HUES64 (cell line): ENCODE measurements at regions not wholly inside any gene's neighbourhood (a gene's known extent, or its start where the extent isn't known, plus 50 kb on each side); places are given as distances from the start of the nearest gene placed in this dataset.
"Not testable (repeated sequence)": the region's sequence is repeated elsewhere in the genome, so short reads cannot be mapped to it uniquely, and the experiment has no call there.

ENCODE experiments used
- H3K27ac ChIP-seq: 2 replicates; pipeline ENCODE4 v1.7.0; 2013; ENCODE audit warnings: low read depth, low read length, inconsistent platforms
- H3K27me3 ChIP-seq: 2 replicates; pipeline ENCODE4 v1.6.1; 2013; ENCODE audit warnings: mild to moderate bottlenecking, low read length; ENCODE audit not compliant: insufficient read depth
- H3K36me3 ChIP-seq: 2 replicates; pipeline ENCODE4 v1.6.1; 2013; ENCODE audit warnings: mild to moderate bottlenecking, low read length; ENCODE audit not compliant: insufficient read depth
- H3K4me1 ChIP-seq: 2 replicates; pipeline ENCODE4 v1.6.1; 2013; ENCODE audit warnings: mild to moderate bottlenecking, low read length, moderate library complexity; ENCODE audit not compliant: insufficient read depth
- H3K4me3 ChIP-seq: 2 replicates; pipeline ENCODE4 v1.5.1; 2013; ENCODE audit warnings: mild to moderate bottlenecking, low read length, moderate library complexity
- H3K9ac ChIP-seq: 2 replicates; pipeline ENCODE4 v1.6.1; 2013; ENCODE audit warnings: mild to moderate bottlenecking, low read depth, low read length
- H3K9me3 ChIP-seq: 2 replicates; pipeline ENCODE4 v1.6.1; 2013; ENCODE audit warnings: low read depth, low read length; ENCODE audit not compliant: insufficient read depth
- WGBS: fragments of 150-250, 120-280 bp; methylation state at CpG from one replicate; pipeline ENCODE4 v1.1.7; 2013; ENCODE audit warnings: missing lambda C conversion rate; 5-methylcytosine and 5-hydroxymethylcytosine counted together

DNA sequence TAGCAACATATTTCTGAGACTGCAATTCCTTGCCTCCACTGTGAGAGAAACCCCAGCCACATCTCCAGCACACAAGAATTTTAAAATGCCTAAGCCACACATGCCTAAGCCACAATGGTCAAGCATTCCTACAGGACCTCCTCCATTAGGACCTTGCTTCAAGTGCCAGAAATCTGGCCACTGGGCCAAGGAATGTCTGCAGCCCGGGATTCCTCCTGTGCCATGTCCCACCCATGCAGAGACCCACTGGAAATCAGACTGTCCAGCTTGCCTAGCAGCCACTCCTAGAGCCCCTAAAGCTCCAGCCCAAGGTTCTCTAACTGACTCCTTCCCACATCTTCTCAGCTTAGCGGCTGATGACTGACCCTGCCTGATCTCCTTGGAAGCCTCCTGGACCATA is 117.5 kb downstream of the AHR start:
- no peak overlapping the region for H3K4me3 ChIP-seq
- no peak overlapping the region for H3K27ac ChIP-seq
- no peaks in the 10 kb centered on the region for H3K36me3 ChIP-seq
- H3K9ac ChIP-seq: no peak overlapping the region
- H3K9me3 ChIP-seq: no peaks in the 10 kb centered on the region
- 90% methylated on average over 2 of the region's 2 CpGs for WGBS
- no peaks in the 10 kb centered on the region for H3K27me3 ChIP-seq
- H3K4me1 ChIP-seq: no peaks in the 10 kb centered on the region; the same call in 1 of the 2 replicates

DNA sequence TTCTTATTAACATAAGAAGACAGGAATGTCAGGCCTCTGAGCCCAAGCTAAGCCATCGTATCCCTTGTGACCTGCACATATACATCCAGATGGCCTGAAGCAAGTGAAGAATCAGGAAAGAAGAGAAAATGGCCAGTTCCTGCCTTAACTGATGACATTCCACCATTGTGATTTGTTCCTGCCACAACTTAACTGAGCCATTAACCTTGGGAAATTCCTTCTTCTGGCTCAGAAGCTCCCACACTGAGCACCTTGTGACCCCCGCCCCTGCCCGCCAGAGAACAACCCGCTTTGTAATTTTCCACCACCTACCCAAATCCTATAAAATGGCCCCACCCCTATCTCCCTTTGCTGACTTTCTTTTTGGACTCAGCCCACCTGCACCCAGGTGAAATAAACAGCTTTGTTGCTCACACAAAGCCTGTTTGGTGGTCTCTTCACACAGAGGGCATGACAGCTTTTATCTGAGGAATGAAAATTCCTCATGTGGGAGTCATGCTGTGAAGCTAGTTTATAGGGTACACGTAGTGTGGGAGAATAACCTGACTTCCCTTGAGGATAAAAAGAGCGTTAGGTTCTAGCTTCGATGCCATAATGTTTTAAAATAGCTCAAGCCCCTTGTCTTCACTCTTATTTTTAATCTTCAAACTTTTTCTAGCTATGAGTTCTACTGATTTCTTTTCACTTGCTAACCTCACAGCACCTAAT is 122.0 kb downstream of the AHR start:
- not testable (repeated sequence) for H3K4me1 ChIP-seq, H3K9me3 ChIP-seq, H3K9ac ChIP-seq, H3K36me3 ChIP-seq, H3K4me3 ChIP-seq, H3K27ac ChIP-seq, H3K27me3 ChIP-seq
- 86% methylated on average over 7 of the region's 7 CpGs for WGBS

DNA sequence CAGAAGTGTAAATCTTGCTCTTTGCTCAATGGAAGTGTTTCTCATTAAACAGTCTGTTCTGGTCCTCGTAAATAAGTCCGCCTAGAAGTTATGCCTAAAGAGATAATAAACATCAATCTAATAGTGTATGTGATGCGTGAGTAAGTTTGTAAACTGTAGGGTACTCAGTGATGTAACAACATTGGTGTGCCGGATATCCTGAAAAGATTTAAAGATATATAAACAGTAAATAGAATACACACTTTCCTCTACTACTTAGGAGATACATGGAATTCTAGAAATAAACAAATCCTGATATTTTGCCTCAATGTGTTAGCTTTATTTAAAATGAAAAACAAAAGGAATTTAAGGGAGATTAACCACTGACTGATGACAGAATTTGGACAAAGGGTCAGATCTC is 123.5 kb downstream of the AHR start:
- WGBS: 100% methylated on average over 2 of the region's 4 CpGs
- Histone ChIP-seq H3K9ac (no peak overlapping the region), H3K27ac (no peak overlapping the region)

DNA sequence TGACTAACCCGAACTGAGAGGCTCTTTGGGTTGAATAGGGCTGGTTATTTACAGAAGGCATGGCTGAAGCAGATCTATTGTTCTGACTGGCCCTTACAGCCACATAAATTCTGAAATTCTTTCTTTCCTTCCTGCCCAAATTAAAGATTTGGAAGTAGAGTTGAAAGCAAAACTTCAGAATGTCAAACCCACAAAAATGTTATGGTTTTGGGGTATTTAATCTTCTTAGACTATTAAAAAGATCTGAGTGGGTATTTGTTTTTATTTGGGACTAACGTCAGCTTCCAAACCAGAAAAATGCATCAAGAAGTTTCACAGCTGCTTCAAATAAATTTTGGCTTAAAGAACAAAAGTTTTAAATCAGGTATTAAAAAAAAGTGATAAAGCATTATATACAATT is 124.5 kb downstream of the AHR start:
- Histone ChIP-seq H3K27me3 (no peaks in the 10 kb centered on the region), H3K36me3 (no peaks in the 10 kb centered on the region), H3K4me1 (no peaks in the 10 kb centered on the region; the same call in 1 of the 2 replicates), H3K4me3 (no peak overlapping the region), H3K27ac (no peak overlapping the region), H3K9ac (no peak overlapping the region), H3K9me3 (peaks cover 6% of the 10 kb centered on the region)
- WGBS: 95% methylated on average over 2 of the region's 2 CpGs

More for the DNA sequence above, 123.5 kb downstream of the AHR start:
- no peaks in the 10 kb centered on the region; the same call in 1 of the 2 replicates for H3K4me1 ChIP-seq
- no peaks in the 10 kb centered on the region for H3K27me3 ChIP-seq
- H3K9me3 ChIP-seq: peaks cover under 1% of the 10 kb centered on the region; the same call in 1 of the 2 replicates
- H3K4me3 ChIP-seq: no peak overlapping the region
- no peaks in the 10 kb centered on the region for H3K36me3 ChIP-seq

DNA sequence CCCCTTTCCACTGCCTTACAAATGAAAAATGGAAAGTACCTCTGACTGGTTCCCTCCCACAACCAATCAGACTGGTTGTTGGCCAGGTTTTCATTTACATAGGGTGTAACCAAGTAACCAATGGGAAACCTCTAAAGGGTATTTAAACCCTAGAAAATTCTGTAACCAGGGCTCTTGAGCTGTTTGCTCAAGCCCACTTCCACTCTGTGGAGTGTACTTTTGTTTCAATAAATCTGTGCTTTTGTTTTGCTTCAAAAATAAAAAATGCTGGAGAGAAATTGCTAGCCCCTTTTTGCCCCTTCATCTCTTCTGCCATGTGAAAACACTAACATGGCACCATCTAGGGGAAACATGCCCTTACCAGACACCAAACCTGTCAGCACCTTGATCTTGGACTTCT is 129.5 kb downstream of the AHR start:
- no peak overlapping the region for H3K27ac ChIP-seq
- H3K9me3 ChIP-seq: peaks cover 14% of the 10 kb centered on the region
- no peak overlapping the region for H3K4me3 ChIP-seq

DNA sequence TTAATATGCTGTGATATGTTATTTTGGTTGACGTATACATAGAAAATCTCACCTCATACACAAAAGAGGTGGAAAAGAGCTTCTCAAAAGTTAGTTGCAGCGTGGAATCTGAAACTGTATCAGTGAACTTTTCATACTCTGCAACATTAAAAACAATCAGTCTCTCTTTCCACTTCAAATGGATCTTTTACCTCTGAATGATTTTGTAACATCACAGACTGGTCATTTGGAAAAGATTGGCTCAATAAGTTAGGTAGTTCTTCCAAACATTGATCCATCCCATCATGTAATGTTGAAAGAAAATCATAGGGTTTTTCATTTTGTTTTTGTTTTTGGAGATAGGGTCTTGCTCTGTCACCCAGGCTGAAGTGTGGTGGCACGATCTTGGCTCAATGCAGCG is 131.1 kb downstream of the AHR start:
- H3K9ac ChIP-seq: no peak overlapping the region
- H3K27ac ChIP-seq: no peak overlapping the region
- H3K36me3 ChIP-seq: no peaks in the 10 kb centered on the region
- H3K9me3 ChIP-seq: peaks cover 14% of the 10 kb centered on the region
- 75% methylated on average over 3 of the region's 4 CpGs for WGBS
- H3K4me1 ChIP-seq: no peaks in the 10 kb centered on the region
- H3K4me3 ChIP-seq: no peak overlapping the region
- H3K27me3 ChIP-seq: no peaks in the 10 kb centered on the region

More for the DNA sequence above, 129.5 kb downstream of the AHR start:
- no peaks in the 10 kb centered on the region for H3K36me3 ChIP-seq
- H3K9ac ChIP-seq: no peak overlapping the region
- no peaks in the 10 kb centered on the region for H3K27me3 ChIP-seq
- H3K4me1 ChIP-seq: no peaks in the 10 kb centered on the region

DNA sequence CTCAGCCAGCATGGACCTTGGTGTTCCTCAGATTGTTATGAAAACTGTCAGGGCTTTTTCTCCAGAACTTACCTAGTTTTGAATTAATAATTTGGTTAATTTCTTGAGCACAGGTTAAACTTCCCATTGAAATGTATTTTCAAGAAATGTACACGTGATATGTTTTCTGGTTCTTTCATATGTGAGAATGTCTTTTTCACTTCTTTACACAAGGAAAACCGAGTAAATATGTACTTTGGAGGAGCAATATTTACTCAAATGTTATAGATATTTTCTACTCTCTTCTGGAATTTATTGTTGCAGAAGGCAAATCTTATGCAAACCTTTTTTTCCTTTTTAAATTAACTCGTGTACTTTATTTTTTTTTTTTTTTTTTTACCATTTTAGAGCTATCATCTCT is 134.3 kb downstream of the AHR start:
- Histone ChIP-seq H3K4me3 (no peak overlapping the region), H3K36me3 (no peaks in the 10 kb centered on the region), H3K9ac (no peak overlapping the region), H3K4me1 (no peaks in the 10 kb centered on the region), H3K27ac (no peak overlapping the region), H3K27me3 (no peaks in the 10 kb centered on the region), H3K9me3 (peaks cover 10% of the 10 kb centered on the region)
- 80% methylated on average over 1 of the region's 3 CpGs for WGBS

DNA sequence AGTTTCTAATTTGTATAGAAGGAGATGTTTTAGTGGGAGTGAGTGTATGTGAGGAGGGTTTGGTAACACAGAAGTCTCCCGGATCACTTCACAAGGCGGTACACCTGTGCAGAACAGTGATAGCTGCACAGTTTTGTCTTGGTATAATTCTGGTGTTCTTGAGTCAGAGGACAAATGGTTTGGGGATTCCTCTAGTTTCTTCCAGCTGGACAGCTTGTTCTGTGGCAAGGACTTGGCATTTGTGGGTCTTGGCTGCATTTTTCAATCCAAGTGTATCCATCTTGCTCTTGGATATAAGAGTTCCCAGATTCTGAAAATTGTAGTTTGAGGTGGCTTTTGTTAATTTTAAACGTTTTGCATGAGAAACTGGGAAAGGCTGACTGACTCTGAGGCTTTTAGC is 135.7 kb downstream of the AHR start:
- no peaks in the 10 kb centered on the region for H3K27me3 ChIP-seq
- no peaks in the 10 kb centered on the region for H3K9me3 ChIP-seq
- H3K27ac ChIP-seq: no peak overlapping the region
- H3K9ac ChIP-seq: no peak overlapping the region
- 86% methylated on average over 3 of the region's 3 CpGs for whole genome bisulfite sequencing
- H3K4me1 ChIP-seq: no peaks in the 10 kb centered on the region
- no peak overlapping the region for H3K4me3 ChIP-seq
- no peaks in the 10 kb centered on the region for H3K36me3 ChIP-seq

DNA sequence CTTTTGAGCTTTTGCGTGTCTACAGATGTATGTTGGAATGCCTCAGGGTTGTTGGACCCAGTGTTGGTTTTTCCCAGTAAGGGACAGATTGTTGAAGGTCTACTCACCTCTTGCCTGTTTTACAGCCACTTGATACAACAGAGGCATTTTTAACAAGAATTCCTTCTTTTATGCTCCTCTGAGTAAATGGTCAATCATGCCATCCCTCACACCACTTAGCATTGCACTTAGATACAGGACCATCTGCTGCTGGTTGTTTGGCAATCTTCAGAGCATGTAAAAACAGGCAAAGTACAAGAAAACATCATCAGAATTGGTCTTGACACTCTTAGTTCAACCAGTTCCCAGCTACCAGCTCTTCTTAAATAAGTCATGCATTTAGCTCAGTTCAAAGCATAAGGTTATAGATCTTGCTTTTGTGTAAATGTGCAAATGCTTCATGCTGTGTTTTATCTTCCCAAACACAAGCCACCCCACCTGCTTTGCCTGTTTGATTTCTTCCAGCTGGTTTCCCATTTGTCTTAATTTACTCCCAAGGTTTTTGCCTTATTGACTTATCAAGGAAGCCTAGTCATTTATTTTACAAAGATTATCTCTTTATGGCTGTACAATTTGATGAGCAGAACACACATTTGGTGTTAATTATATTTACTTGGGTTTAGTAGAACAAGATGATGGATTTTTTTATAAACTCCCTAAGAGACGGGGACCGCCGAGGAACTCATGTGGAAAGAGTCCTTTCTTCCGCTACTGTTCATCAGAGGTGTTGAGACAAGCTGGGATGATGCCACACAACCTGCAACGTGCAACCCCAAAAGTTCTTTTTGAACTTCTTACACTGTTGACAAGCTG is 136.6 kb downstream of the AHR start:
- Histone ChIP-seq H3K4me1 (no peaks in the 10 kb centered on the region), H3K27ac (no peak overlapping the region), H3K9ac (no peak overlapping the region), H3K4me3 (no peak overlapping the region), H3K9me3 (no peaks in the 10 kb centered on the region), H3K36me3 (no peaks in the 10 kb centered on the region), H3K27me3 (no peaks in the 10 kb centered on the region)
- WGBS: 96% methylated on average over 6 of the region's 6 CpGs

DNA sequence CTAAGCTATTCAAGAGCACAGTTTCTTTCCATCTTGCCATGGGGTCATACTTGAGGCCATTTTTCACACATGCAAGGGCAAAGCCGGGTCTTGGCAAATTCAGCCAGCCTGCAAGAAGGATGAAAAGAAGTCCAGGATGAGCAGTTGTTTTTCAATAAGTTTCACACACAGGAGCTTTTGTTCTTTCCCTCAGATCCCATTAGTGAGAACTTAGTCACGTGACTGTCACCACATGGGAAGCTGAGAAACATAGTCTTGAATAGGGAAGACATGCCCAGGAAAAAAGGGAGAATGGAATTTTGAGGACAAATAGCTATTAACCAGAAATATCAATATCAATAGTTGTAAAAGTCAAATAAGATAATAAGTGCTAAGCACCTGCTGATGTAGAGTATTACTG is 137.7 kb downstream of the AHR start:
- H3K4me3 ChIP-seq: no peak overlapping the region

DNA sequence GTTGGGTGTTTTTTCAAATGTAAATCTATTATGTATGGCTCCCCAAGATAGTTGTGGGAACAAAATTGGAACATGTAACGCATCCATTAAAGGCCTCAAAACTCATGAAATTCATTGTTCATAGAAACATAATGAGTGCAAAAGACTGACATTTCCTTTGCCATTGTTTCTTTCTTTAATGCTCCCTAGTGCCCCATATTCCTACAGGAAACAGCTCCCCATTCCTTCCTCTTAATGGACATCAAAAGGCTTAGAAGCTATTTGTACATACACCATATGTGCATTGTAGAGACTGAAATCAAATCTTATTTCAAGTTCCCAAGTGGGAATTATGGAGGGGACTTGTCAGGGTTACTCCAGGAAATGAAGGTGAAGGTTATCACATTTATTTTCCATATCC is 139.1 kb downstream of the AHR start:
- H3K9ac ChIP-seq: no peak overlapping the region
- H3K4me3 ChIP-seq: no peak overlapping the region
- no peaks in the 10 kb centered on the region for H3K4me1 ChIP-seq
- H3K27ac ChIP-seq: no peak overlapping the region
- no peaks in the 10 kb centered on the region for H3K27me3 ChIP-seq
- peaks cover 2% of the 10 kb centered on the region; the same call in 1 of the 2 replicates for H3K9me3 ChIP-seq
- 0 out of 2 replicates have a peak, but pooled peaks cover 3% of the 10 kb centered on the region for H3K36me3 ChIP-seq
- WGBS: 92% methylated on average over 1 of the region's 1 CpG

More for the DNA sequence above, 137.7 kb downstream of the AHR start:
- Histone ChIP-seq H3K27me3 (no peaks in the 10 kb centered on the region), H3K9me3 (no peaks in the 10 kb centered on the region), H3K27ac (no peak overlapping the region), H3K4me1 (no peaks in the 10 kb centered on the region), H3K36me3 (no peaks in the 10 kb centered on the region), H3K9ac (no peak overlapping the region)
- WGBS: 98% methylated on average over 2 of the region's 2 CpGs
